Lower lobe of right lung (tissue), 2 donors: ENCODE measurements at regions not wholly inside any gene's neighbourhood (a gene's known extent, or its start where the extent isn't known, plus 50 kb on each side); places are given as distances from the start of the nearest gene placed in this dataset.

Experiments used
- ATAC-seq, 2 donors: fragments of 200-7000 bp; cut with Tn5 transposase; one replicate each; pipeline ENCODE4 v1.9.1; 2020 to 2022; ENCODE audit warnings: mild to moderate bottlenecking in 2 of 2, moderate library complexity in 2 of 2
- DNase-seq: peaks from one replicate; pipeline ENCODE4 v3.0.0-alpha.2; 2020
- H3K27ac ChIP-seq: fragments of 200-600 bp; one replicate; pipeline ENCODE4 v1.8.0; 2022
- H3K27me3 ChIP-seq: fragments of 200-600 bp; one replicate; pipeline ENCODE4 v1.8.0; 2022; ENCODE audit warnings: low read depth
- H3K36me3 ChIP-seq: fragments of 200-600 bp; one replicate; pipeline ENCODE4 v1.8.0; 2022; ENCODE audit warnings: mild to moderate bottlenecking
- H3K4me1 ChIP-seq: fragments of 200-600 bp; one replicate; pipeline ENCODE4 v1.8.0; 2022
- H3K4me3 ChIP-seq: fragments of 200-600 bp; one replicate; pipeline ENCODE4 v1.8.0; 2022; ENCODE audit warnings: mild to moderate bottlenecking
- H3K9me3 ChIP-seq: fragments of 200-600 bp; one replicate; pipeline ENCODE4 v1.8.0; 2022
- intact Hi-C: fragments of 100-400 bp; cut with DNase I; formaldehyde crosslinking; loops from one replicate; pipeline ENCODE4 v1.11.0; 2022
- TF ChIP-seq, protein P1 (sequence below): fragments of 200-600 bp; IDR thresholded peaks from one replicate; pipeline ENCODE4 v1.8.0; 2022; ENCODE audit warnings: antibody characterized with exemption, mild to moderate bottlenecking
- donor health status: DM: no; HTN: yes; CAD: no; lungs with severe emphysema.

GRCh38 chr10:118840071-118840775, 85.5 kb upstream of the CACUL1 start:
- TF ChIP-seq, protein P1, sequence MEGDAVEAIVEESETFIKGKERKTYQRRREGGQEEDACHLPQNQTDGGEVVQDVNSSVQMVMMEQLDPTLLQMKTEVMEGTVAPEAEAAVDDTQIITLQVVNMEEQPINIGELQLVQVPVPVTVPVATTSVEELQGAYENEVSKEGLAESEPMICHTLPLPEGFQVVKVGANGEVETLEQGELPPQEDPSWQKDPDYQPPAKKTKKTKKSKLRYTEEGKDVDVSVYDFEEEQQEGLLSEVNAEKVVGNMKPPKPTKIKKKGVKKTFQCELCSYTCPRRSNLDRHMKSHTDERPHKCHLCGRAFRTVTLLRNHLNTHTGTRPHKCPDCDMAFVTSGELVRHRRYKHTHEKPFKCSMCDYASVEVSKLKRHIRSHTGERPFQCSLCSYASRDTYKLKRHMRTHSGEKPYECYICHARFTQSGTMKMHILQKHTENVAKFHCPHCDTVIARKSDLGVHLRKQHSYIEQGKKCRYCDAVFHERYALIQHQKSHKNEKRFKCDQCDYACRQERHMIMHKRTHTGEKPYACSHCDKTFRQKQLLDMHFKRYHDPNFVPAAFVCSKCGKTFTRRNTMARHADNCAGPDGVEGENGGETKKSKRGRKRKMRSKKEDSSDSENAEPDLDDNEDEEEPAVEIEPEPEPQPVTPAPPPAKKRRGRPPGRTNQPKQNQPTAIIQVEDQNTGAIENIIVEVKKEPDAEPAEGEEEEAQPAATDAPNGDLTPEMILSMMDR = no peak
- Histone ChIP-seq H3K36me3 (no peaks in the 10 kb centered on the region), H3K4me1 (no peaks in the 10 kb centered on the region), H3K4me3 (no peak overlapping the region), H3K27ac (no peak overlapping the region), H3K27me3 (no peaks in the 10 kb centered on the region), H3K9me3 (no peaks in the 10 kb centered on the region)
- intact Hi-C loops = no loop called here
- ATAC-seq = no peak
- DNase-seq = no peak

DNA sequence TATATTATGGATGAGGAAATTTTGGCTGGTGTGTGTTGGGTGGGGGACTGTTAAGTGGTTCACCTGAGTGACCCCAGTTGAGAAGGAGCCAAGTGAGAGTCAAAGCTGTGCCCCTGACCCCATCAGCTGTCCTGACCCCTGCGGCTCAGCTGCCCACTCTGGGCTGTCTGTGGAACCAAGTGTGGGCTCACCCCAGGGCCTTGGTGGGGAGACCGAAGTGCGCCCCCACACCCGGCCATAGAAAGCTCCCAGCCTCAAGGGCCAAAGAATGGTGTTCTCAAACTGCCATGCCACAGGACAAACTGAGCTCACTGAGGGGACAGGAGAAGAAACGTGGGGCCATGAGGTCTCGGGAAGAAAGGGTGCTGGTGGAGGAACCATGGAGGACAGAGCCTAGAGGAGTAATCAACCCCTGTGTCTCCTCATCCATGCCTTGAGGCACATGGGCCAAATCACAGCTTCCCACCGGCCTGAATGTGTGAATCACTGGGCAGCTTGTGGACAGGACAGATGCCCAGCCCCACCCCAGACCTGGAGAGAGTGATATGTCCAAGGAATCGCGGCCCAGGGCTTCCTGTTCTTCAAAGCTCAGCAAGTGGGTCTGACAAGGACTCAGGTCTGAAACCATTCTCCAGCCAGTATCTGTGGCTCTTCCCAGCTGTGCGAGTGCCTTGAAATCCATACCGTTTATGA, 86.2 kb upstream of the CACUL1 start:
- ATAC-seq (no peak), DNase-seq (no peak)
- Histone ChIP-seq H3K27me3 (no peaks in the 10 kb centered on the region), H3K27ac (no peak overlapping the region), H3K4me3 (no peak overlapping the region), H3K36me3 (no peaks in the 10 kb centered on the region), H3K9me3 (no peaks in the 10 kb centered on the region), H3K4me1 (no peaks in the 10 kb centered on the region)
- TF ChIP-seq, protein P1 = no peak
- intact Hi-C loops = no loop called here

GRCh38 chr10:118841881-118842605, 87.3 kb upstream of the CACUL1 start:
- no peaks in the 10 kb centered on the region for H3K9me3 ChIP-seq
- no peaks in the 10 kb centered on the region for H3K27me3 ChIP-seq
- TF ChIP-seq, protein P1 = no peak

DNA sequence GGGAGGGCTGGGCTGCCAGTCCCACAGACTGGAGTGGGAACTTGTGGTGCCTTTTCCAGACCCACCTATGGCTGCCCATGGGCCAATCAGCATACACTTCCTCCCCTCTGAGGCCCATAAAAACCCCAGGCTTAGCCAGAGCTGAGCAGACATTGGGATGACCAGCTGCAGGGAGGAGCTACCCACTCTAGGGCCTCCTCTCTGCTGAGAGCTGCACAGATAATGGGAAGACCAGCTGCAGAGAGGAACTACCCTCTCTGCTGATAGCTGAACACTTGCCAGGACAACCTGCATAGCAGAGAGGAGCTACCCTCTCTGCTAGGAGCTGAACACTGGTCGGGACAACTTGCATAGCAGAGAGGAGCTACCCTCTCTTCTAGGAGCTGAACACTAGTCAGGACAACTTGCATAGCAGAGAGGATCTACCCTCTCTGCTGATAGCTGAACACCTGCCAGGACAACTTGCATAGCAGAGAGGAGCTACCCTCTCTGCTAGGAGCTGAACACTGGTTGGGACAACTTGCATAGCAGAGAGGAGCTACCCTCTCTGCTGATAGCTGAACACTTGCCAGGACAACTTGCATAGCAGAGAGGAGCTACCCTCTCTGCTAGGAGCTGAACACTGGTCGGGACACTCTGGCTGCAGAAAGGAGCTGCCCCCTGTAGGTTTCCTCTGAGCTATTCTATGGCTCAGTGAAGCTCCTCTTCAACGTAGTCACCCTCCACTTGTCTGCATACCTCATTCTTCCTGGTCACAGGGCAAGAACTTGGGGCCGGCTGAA, 88.3 kb upstream of the CACUL1 start:
- H3K27ac ChIP-seq = no peak overlapping the region
- no peak overlapping the region for H3K4me3 ChIP-seq
- no peaks in the 10 kb centered on the region for H3K36me3 ChIP-seq
- H3K4me1 ChIP-seq = no peaks in the 10 kb centered on the region
- no peaks in the 10 kb centered on the region for H3K27me3 ChIP-seq
- intact Hi-C loops = no loop called here
- ATAC-seq = no peak
- TF ChIP-seq, protein P1 = no peak
- H3K9me3 ChIP-seq = no peaks in the 10 kb centered on the region
- DNase-seq = no peak

More at GRCh38 chr10:118841881-118842605, 87.3 kb upstream of the CACUL1 start:
- no peak for DNase-seq
- Histone ChIP-seq H3K36me3 (no peaks in the 10 kb centered on the region), H3K4me3 (no peak overlapping the region), H3K4me1 (no peaks in the 10 kb centered on the region), H3K27ac (no peak overlapping the region)
- ATAC-seq = no peak
- intact Hi-C loops = no loop called here

DNA sequence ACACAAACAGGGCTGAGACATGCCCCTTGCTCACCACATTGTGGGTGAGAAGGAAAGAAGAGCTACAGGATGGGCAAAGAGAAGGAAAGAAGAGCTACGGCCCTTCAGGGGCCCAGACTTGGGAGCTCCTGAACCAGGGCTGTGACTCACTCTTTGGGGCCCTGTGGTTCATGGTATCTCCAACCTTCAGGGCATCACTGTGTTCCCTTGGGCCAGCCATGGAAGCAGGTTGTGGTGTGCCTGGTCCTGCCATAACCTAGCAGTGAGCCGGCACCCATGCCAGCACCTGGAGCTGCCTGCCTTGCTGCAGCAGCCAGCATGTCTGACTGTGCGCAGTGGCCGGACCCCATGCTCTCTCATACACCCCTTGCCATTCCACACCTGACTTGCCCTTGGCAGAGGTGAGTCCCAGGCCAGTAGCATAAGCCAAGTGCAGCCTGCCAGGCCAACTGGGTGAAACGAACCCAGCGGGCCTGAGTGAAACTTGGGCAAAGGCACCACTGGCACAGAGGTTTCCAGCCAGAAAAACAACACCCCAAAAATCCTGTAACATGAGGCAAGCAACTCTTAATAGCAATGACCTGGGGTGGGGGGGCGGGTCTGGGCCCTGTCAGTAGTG, 89.0 kb upstream of the CACUL1 start:
- Histone ChIP-seq H3K27ac (no peak overlapping the region), H3K9me3 (no peaks in the 10 kb centered on the region), H3K4me1 (no peaks in the 10 kb centered on the region), H3K4me3 (no peak overlapping the region), H3K36me3 (no peaks in the 10 kb centered on the region), H3K27me3 (no peaks in the 10 kb centered on the region)
- intact Hi-C loops = no loop called here
- TF ChIP-seq, protein P1 = no peak
- ATAC-seq (no peak), DNase-seq (no peak)
